OCI-LY7 (cell line): ENCODE measurements at regions not wholly inside any gene's neighbourhood (a gene's known extent, or its start where the extent isn't known, plus 50 kb on each side); places are given as distances from the start of the nearest gene placed in this dataset.

Experiments
- BruUV-seq: library from RNA; stranded (reverse); fragments of 400-500 nt; replicated peaks from 2 replicates; lab custom pipeline; 2021; lab: Mats Ljungman, UMichigan
- CTCF ChIA-PET: fragments of 300-600 bp; sonication (Branson Sonifier 250); formaldehyde crosslinking; loops from one replicate; lab custom pipeline; 2022; ENCODE audit warnings: antibody characterized with exemption; ENCODE audit not compliant: unreplicated experiment; lab: Charles Lee
- POLR2A ChIA-PET: fragments of 300-600 bp; sonication (Branson Sonifier 250); formaldehyde crosslinking; loops from one replicate; lab custom pipeline; 2022; ENCODE audit warnings: antibody characterized with exemption; lab: Charles Lee
- DNase-seq: peaks from one replicate; pipeline ENCODE4 v3.0.0-alpha.2; 2015; ENCODE audit warnings: low spot score
- H2AFZ ChIP-seq: fragments of 200-600 bp; sonication (generic), shearing (Covaris generic); 2 replicates; pipeline ENCODE4 v1.6.1; 2014; ENCODE audit warnings: mild to moderate bottlenecking, antibody characterized with exemption, low read length, moderate library complexity
- H3K27ac ChIP-seq: fragments of 200-600 bp; sonication (generic); 2 replicates; pipeline ENCODE4 v1.5.1; 2014; ENCODE audit warnings: mixed run types, low read depth, mild to moderate bottlenecking, moderate library complexity, low read length, inconsistent platforms; ENCODE audit not compliant: poor library complexity, severe bottlenecking
- H3K36me3 ChIP-seq: fragments of 200-600 bp; sonication (generic); 2 replicates; pipeline ENCODE4 v1.6.1; 2014; ENCODE audit warnings: mild to moderate bottlenecking, antibody characterized with exemption, low read length, moderate library complexity, mixed read lengths; ENCODE audit not compliant: insufficient read depth
- H3K4me1 ChIP-seq: fragments of 200-600 bp; sonication (generic); 2 replicates; pipeline ENCODE4 v1.5.1; 2014; ENCODE audit warnings: mild to moderate bottlenecking, low read length; ENCODE audit not compliant: insufficient read depth, poor library complexity, severe bottlenecking
- H3K4me2 ChIP-seq: fragments of 200-600 bp; sonication (generic); 2 replicates; pipeline ENCODE4 v1.6.1; 2014; ENCODE audit warnings: mild to moderate bottlenecking, low read length
- H3K4me3 ChIP-seq: fragments of 200-600 bp; sonication (generic); 2 replicates; pipeline ENCODE4 v1.5.1; 2014; ENCODE audit warnings: mild to moderate bottlenecking, low read depth, low read length; ENCODE audit not compliant: poor library complexity, severe bottlenecking
- H3K79me2 ChIP-seq: fragments of 200-600 bp; sonication (generic); 2 replicates; pipeline ENCODE4 v1.6.1; 2016; ENCODE audit warnings: low read depth, mild to moderate bottlenecking, low read length, moderate library complexity, mixed read lengths; ENCODE audit not compliant: insufficient read depth
- H3K9me2 ChIP-seq: fragments of 200-600 bp; sonication (generic); 2 replicates; pipeline ENCODE4 v1.6.1; 2016; ENCODE audit warnings: mild to moderate bottlenecking, low read length, mixed read lengths; ENCODE audit not compliant: insufficient read depth
- H3K9me3 ChIP-seq: fragments of 200-600 bp; sonication (generic); 2 replicates; pipeline ENCODE4 v1.6.1; 2014; ENCODE audit warnings: mild to moderate bottlenecking, mixed run types, low read length, mixed read lengths
- H4K20me1 ChIP-seq: fragments of 200-600 bp; sonication (generic); 2 replicates; pipeline ENCODE4 v1.6.1; 2014; ENCODE audit warnings: mild to moderate bottlenecking, antibody characterized with exemption, low read length, moderate library complexity, mixed read lengths; ENCODE audit not compliant: insufficient read depth
- EZH2phosphoT487 ChIP-seq: fragments of 200-600 bp; sonication (generic); IDR thresholded peaks from 2 replicates; pipeline ENCODE4 v1.6.1; 2018; ENCODE audit warnings: low read depth, borderline replicate concordance, mild to moderate bottlenecking, mixed run types, antibody characterized with exemption, low read length, moderate library complexity, mixed read lengths
- intact Hi-C: fragments of 100-400 bp; cut with micrococcal nuclease; formaldehyde crosslinking; loops from one replicate; pipeline ENCODE4 v1.10.0; 2022; ENCODE audit not compliant: unreplicated experiment
- TF ChIP-seq, protein P1 (sequence below): fragments of 200-600 bp; sonication (generic); conservative IDR thresholded peaks from 2 replicates; pipeline ENCODE4 v1.5.1; 2014; ENCODE audit warnings: mild to moderate bottlenecking, antibody characterized with exemption, low read length, moderate library complexity, mixed read lengths

DNA sequence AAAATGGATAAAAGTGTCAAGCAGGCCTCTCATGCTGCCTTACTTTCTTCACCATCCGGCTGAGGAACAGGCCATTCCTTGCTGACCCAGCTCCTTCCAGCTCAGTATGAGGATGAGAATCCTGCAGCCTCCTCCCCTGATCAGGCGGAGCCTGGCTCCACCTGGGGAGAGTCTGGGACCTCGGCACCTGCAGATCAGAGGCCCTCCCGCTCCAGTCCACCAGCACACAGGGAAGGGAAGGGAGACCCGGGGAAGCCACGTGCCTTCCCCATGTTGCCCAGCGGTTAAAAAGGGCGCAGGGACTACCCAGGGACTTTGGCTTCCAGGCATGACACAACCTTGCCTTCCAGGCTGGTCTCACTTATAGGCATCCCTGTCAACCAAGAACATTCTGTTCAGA, 172.0 kb downstream of the NDUFA10 start:
- intact Hi-C loops: no loop called here
- no TSS peak for BruUV-seq
- no peak for DNase-seq
- no peaks in the 10 kb centered on the region for H3K4me1 ChIP-seq
- H3K9me2 ChIP-seq: no peaks in the 10 kb centered on the region
- H3K4me2 ChIP-seq: no peak overlapping the region
- no peaks in the 10 kb centered on the region for H3K9me3 ChIP-seq
- no peak for TF ChIP-seq EZH2phosphoT487
- TF ChIP-seq, protein P1, sequence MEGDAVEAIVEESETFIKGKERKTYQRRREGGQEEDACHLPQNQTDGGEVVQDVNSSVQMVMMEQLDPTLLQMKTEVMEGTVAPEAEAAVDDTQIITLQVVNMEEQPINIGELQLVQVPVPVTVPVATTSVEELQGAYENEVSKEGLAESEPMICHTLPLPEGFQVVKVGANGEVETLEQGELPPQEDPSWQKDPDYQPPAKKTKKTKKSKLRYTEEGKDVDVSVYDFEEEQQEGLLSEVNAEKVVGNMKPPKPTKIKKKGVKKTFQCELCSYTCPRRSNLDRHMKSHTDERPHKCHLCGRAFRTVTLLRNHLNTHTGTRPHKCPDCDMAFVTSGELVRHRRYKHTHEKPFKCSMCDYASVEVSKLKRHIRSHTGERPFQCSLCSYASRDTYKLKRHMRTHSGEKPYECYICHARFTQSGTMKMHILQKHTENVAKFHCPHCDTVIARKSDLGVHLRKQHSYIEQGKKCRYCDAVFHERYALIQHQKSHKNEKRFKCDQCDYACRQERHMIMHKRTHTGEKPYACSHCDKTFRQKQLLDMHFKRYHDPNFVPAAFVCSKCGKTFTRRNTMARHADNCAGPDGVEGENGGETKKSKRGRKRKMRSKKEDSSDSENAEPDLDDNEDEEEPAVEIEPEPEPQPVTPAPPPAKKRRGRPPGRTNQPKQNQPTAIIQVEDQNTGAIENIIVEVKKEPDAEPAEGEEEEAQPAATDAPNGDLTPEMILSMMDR: no peak
- ChIA-PET CTCF (no interaction called here), POLR2A (interaction anchor here (0.6 kb wide), 1 partner anchor 32 kb away, joined by 3 read pairs; no protein-coding TSS in a partner anchor)
- no peak overlapping the region for H3K27ac ChIP-seq
- no peaks in the 10 kb centered on the region for H3K36me3 ChIP-seq
- H2AFZ ChIP-seq: no peak overlapping the region
- H3K79me2 ChIP-seq: no peaks in the 10 kb centered on the region
- no peaks in the 10 kb centered on the region for H4K20me1 ChIP-seq
- H3K4me3 ChIP-seq: no peak overlapping the region

DNA sequence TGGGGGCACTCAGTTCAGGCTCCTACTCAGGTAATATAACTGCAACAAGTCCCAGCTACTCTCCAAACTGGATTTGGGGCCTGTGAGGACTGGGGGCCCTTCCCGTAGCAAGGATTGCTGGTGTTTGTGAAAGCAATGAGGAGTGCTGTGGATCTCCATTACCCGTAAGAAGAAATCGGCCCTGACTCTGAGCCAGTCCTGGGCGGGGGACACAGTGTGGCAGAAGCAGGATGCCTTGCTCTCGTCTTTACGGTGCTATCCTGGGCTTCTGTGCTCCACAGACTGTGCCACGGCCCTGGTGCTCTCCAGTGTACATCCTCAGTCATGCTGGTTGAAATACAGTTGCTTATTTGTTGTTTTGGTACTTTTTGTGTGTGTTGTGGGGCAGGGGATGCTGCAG, 172.9 kb downstream of the NDUFA10 start:
- no peaks in the 10 kb centered on the region for H3K79me2 ChIP-seq
- H3K9me2 ChIP-seq: no peaks in the 10 kb centered on the region
- intact Hi-C loops: no loop called here
- H3K9me3 ChIP-seq: no peaks in the 10 kb centered on the region
- POLR2A ChIA-PET: interaction anchor here (0.6 kb wide), 1 partner anchor 120 kb away, joined by 3 read pairs; no protein-coding TSS in a partner anchor
- H3K4me3 ChIP-seq: no peak overlapping the region
- H3K27ac ChIP-seq: no peak overlapping the region
- no peaks in the 10 kb centered on the region for H3K36me3 ChIP-seq
- H2AFZ ChIP-seq: no peak overlapping the region
- TF ChIP-seq EZH2phosphoT487: no peak
- TF ChIP-seq, protein P1: no peak
- no peak overlapping the region for H3K4me2 ChIP-seq
- no TSS peak for BruUV-seq
- no peak for DNase-seq
- CTCF ChIA-PET: no interaction called here
- no peaks in the 10 kb centered on the region for H3K4me1 ChIP-seq
- no peaks in the 10 kb centered on the region for H4K20me1 ChIP-seq

DNA sequence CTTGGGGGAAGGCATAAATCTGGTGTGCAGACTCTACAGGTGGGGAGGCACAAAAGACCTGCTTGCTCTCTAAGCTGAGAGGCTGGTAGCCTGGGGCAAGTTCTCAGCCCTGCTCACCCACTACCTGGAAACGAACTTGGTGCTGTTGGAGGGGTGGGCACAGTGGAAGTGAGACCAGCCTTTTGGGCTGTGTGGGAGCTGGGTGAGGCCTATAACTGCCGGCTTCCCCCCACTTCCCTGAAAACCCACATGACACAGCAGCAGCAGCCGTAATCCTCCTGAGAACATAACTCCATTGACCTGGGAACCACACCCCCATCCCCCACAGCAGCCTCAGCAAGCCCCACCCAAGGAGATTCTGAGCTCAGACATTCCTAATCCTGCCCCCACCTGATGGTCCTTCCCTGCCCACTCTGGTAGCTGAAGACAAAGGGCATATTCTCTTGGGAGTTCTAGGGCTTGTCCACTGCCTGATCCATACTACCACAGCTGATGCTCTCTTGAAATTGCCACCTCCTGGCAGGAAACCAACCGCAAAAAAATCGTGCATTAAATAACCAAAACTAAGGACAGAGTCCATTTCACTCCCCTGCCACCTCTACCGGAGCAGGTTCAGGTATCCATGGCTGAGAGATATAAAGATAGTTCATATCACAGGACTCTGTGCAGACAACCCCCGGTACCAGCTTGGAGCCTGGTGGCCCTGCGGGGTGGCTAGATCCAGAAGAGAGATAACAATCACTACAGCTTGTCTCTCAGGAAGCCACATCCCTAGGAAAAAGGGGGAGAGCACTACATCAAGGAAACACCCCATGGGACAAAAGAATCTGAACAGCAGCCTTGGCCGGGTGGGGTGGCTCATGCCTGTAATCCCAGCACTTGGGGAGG, 178.1 kb downstream of the NDUFA10 start:
- no peak overlapping the region for H3K4me3 ChIP-seq
- H3K36me3 ChIP-seq: no peaks in the 10 kb centered on the region
- ChIA-PET CTCF (no interaction called here), POLR2A (interaction anchor here (0.8 to 1.5 kb wide), 2 partner anchors 13 to 31 kb away, joined by 3 to 5 read pairs; no protein-coding TSS in a partner anchor)
- no peak for DNase-seq
- no peaks in the 10 kb centered on the region for H3K79me2 ChIP-seq
- H3K4me1 ChIP-seq: no peaks in the 10 kb centered on the region
- H3K9me3 ChIP-seq: no peaks in the 10 kb centered on the region
- no peaks in the 10 kb centered on the region for H4K20me1 ChIP-seq
- intact Hi-C loops: no loop called here
- no TSS peak for BruUV-seq
- no peaks in the 10 kb centered on the region for H3K9me2 ChIP-seq
- no peak overlapping the region for H3K27ac ChIP-seq
- TF ChIP-seq, protein P1: no peak
- no peak overlapping the region for H2AFZ ChIP-seq
- H3K4me2 ChIP-seq: no peak overlapping the region
